ENCODE measurements at regions not wholly inside any gene's neighbourhood (a gene's known extent, or its start where the extent isn't known, plus 50 kb on each side); places are given as distances from the start of the nearest gene placed in this dataset.
A peak's percentile ranks its signal among the peaks of the same experiment; 100 is the strongest.

- no peaks in the 10 kb centered on the region for H3F3A ChIP-seq (ENCODE audit: low read depth)
- H3K9me2 ChIP-seq (replicated peaks; ENCODE audit: low read depth, low read length): no peaks in the 10 kb centered on the region
- peak overlapping the region; percentile 33; the same call in 1 of the 2 replicates for H2AFZ ChIP-seq (ENCODE audit: low read length)
- H3K27me3 ChIP-seq (ENCODE audit: insufficient read depth, low read length, poor library complexity, severe bottlenecking): no peaks in the 10 kb centered on the region
- H3K4me3 ChIP-seq (ENCODE audit: low read length, poor library complexity, severe bottlenecking): no peak overlapping the region
- TF ChIP-seq CTCF (conservative IDR thresholded peaks at IDR 0.05; ENCODE audit: low read length): no peak
- no peak for TF ChIP-seq EZH2phosphoT487 (IDR thresholded peaks at IDR 0.05; ENCODE audit: borderline replicate concordance)
- H3K36me3 ChIP-seq (ENCODE audit: insufficient read depth, low read length): no peaks in the 10 kb centered on the region
- no peak overlapping the region for H3K9ac ChIP-seq (ENCODE audit: low read depth, low read length, poor library complexity, severe bottlenecking)
- no peak overlapping the region for H3K4me2 ChIP-seq (ENCODE audit: low read depth, low read length, poor library complexity, severe bottlenecking)
- H3K4me1 ChIP-seq (ENCODE audit: insufficient read depth, low read length, poor library complexity, severe bottlenecking): peaks cover 6% of the 10 kb centered on the region
- H4K20me1 ChIP-seq (ENCODE audit: insufficient read depth, low read length, poor library complexity, severe bottlenecking): no peaks in the 10 kb centered on the region
- H3K79me2 ChIP-seq (ENCODE audit: insufficient read depth, low read length): no peaks in the 10 kb centered on the region
- no peaks in the 10 kb centered on the region for H3K9me3 ChIP-seq (ENCODE audit: insufficient read depth, low read depth, low read length)
Measured at GRCh38 chr3:162274070-162274469, 777.5 kb downstream of the OTOL1 start.

- Histone ChIP-seq H3K9me3 (ENCODE audit: insufficient read depth, low read depth, low read length) (no peaks in the 10 kb centered on the region; the same call in 1 of the 2 replicates), H3K79me2 (ENCODE audit: insufficient read depth, low read length) (no peaks in the 10 kb centered on the region), H3K27me3 (ENCODE audit: insufficient read depth, low read length, poor library complexity, severe bottlenecking) (no peaks in the 10 kb centered on the region), H3K4me1 (ENCODE audit: insufficient read depth, low read length, poor library complexity, severe bottlenecking) (peaks cover 6% of the 10 kb centered on the region), H2AFZ (ENCODE audit: low read length) (no peak overlapping the region), H3K9me2 (replicated peaks; ENCODE audit: low read depth, low read length) (no peaks in the 10 kb centered on the region; the same call in 1 of the 2 replicates), H3F3A (ENCODE audit: low read depth) (no peaks in the 10 kb centered on the region), H3K4me3 (ENCODE audit: low read length, poor library complexity, severe bottlenecking) (no peak overlapping the region), H4K20me1 (ENCODE audit: insufficient read depth, low read length, poor library complexity, severe bottlenecking) (no peaks in the 10 kb centered on the region), H3K4me2 (ENCODE audit: low read depth, low read length, poor library complexity, severe bottlenecking) (no peak overlapping the region), H3K36me3 (ENCODE audit: insufficient read depth, low read length) (no peaks in the 10 kb centered on the region), H3K9ac (ENCODE audit: low read depth, low read length, poor library complexity, severe bottlenecking) (no peak overlapping the region)
- TF ChIP-seq CTCF (conservative IDR thresholded peaks at IDR 0.05; ENCODE audit: low read length): no peak
- TF ChIP-seq EZH2phosphoT487 (IDR thresholded peaks at IDR 0.05; ENCODE audit: borderline replicate concordance): no peak
Measured at GRCh38 chr3:162278834-162279233, 782.2 kb downstream of the OTOL1 start.

DNA sequence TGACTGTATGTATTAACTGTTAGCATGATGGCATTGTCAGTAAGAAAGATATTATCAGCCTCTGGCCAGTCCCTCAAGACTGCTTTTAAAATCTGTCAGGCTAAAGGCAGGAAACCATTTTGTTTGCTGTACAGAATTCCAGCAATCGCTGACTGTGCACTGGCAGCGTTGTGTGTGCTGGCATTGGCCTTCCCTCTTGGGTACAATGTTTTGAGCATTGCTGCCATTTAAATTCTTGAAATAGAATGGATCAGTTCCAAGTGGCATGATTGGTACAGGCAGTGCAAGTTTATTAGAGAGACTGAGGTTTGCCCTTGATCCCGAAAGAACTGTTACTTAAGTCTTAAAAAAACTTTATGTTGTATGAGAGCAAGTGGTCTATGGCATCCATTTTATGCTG, 788.7 kb downstream of the OTOL1 start:
- Histone ChIP-seq H3K9ac (ENCODE audit: low read depth, low read length, poor library complexity, severe bottlenecking) (no peak overlapping the region), H3F3A (ENCODE audit: low read depth) (no peaks in the 10 kb centered on the region), H3K36me3 (ENCODE audit: insufficient read depth, low read length) (no peaks in the 10 kb centered on the region), H3K9me2 (replicated peaks; ENCODE audit: low read depth, low read length) (no peaks in the 10 kb centered on the region; the same call in 1 of the 2 replicates), H2AFZ (ENCODE audit: low read length) (peak overlapping the region; percentile 44; the same call in 1 of the 2 replicates), H4K20me1 (ENCODE audit: insufficient read depth, low read length, poor library complexity, severe bottlenecking) (no peaks in the 10 kb centered on the region), H3K4me1 (ENCODE audit: insufficient read depth, low read length, poor library complexity, severe bottlenecking) (peaks cover 6% of the 10 kb centered on the region), H3K9me3 (ENCODE audit: insufficient read depth, low read depth, low read length) (no peaks in the 10 kb centered on the region; the same call in 1 of the 2 replicates), H3K27me3 (ENCODE audit: insufficient read depth, low read length, poor library complexity, severe bottlenecking) (no peaks in the 10 kb centered on the region), H3K4me2 (ENCODE audit: low read depth, low read length, poor library complexity, severe bottlenecking) (no peak overlapping the region), H3K79me2 (ENCODE audit: insufficient read depth, low read length) (no peaks in the 10 kb centered on the region), H3K4me3 (ENCODE audit: low read length, poor library complexity, severe bottlenecking) (no peak overlapping the region)
- TF ChIP-seq CTCF (conservative IDR thresholded peaks at IDR 0.05; ENCODE audit: low read length) (no peak), EZH2phosphoT487 (IDR thresholded peaks at IDR 0.05; ENCODE audit: borderline replicate concordance) (no peak)

All from Loucy (cell line).